Lower leg skin (tissue), 4 donors: ENCODE measurements at regions not wholly inside any gene's neighbourhood (a gene's known extent, or its start where the extent isn't known, plus 50 kb on each side); places are given as distances from the start of the nearest gene placed in this dataset.

Experiments
- DNase-seq, 2 donors: peaks; one replicate each; pipeline ENCODE4 v3.0.0-alpha.2; 2019; ENCODE audit warnings: low spot score in 2 of 2
- H3K4me3 ChIP-seq: fragments of 200-600 bp; sonication (generic); 2 replicates; pipeline ENCODE4 v1.5.1; 2017; ENCODE audit warnings: mild to moderate bottlenecking, low read depth; ENCODE audit not compliant: poor library complexity, severe bottlenecking
- CTCF ChIP-seq, 3 donors: fragments of 450-650 bp; IDR thresholded peaks; one replicate each; pipeline ENCODE4 v1.5.1; 2016; ENCODE audit warnings: antibody characterized with exemption in 3 of 3, mild to moderate bottlenecking in 3 of 3, moderate library complexity in 2 of 3
- POLR2A ChIP-seq, 2 donors: fragments of 450-650 bp; IDR thresholded peaks; one replicate each; pipeline ENCODE4 v1.6.1; 2016 to 2017; ENCODE audit warnings: antibody characterized with exemption in 2 of 2, mild to moderate bottlenecking in 1 of 2, moderate library complexity in 1 of 2
- WGBS, 2 donors: methylation state at CpG; one replicate each; pipeline ENCODE4 v1.1.5; 2018; 5-methylcytosine and 5-hydroxymethylcytosine counted together
- intact Hi-C: fragments of 100-400 bp; cut with DNase I; formaldehyde crosslinking; loops from one replicate; pipeline ENCODE4 v1.15.0; 2023; ENCODE audit warnings: low total_unique reads

- DNase-seq, result peak in 1 of 2 donors; percentile 48
- WGBS, 2 donors, result 89 to 91% methylated on average over 9 of the region's 9 CpGs
- H3K4me3 ChIP-seq, result no peak overlapping the region
- no peak for TF ChIP-seq POLR2A (IDR thresholded peaks at IDR 0.05)
- no peak for TF ChIP-seq CTCF (IDR thresholded peaks at IDR 0.05)
- intact Hi-C loops, result no loop called here
Observed at GRCh38 chr13:112179421-112179820, 112.5 kb downstream of the SOX1 start.

- DNase-seq, result peak in 1 of 2 donors; percentile 50
- 79 to 87% methylated on average over 12 of the region's 12 CpGs for WGBS, 2 donors
- TF ChIP-seq POLR2A (IDR thresholded peaks at IDR 0.05), result no peak
- no peak for TF ChIP-seq CTCF (IDR thresholded peaks at IDR 0.05)
- intact Hi-C loops, result no loop called here
- no peak overlapping the region for H3K4me3 ChIP-seq
Observed at GRCh38 chr13:112179995-112180394, 113.0 kb downstream of the SOX1 start.

GRCh38 chr13:112181336-112182067, 114.6 kb downstream of the SOX1 start:
- intact Hi-C loops, result no loop called here
- 58 to 64% methylated on average over 6 to 13 of the region's 13 CpGs for WGBS, 2 donors
- TF ChIP-seq CTCF (IDR thresholded peaks at IDR 0.05), result no peak
- TF ChIP-seq POLR2A (IDR thresholded peaks at IDR 0.05), result no peak
- H3K4me3 ChIP-seq, result no peak overlapping the region
- DNase-seq, result peak in 1 of 2 donors; percentile 58

GRCh38 chr13:112182251-112182650, 115.3 kb downstream of the SOX1 start:
- WGBS, 2 donors, result 69 to 72% methylated on average over 11 of the region's 11 CpGs
- peak in 1 of 2 donors; percentile 68 for DNase-seq
- TF ChIP-seq POLR2A (IDR thresholded peaks at IDR 0.05) (no peak), CTCF (IDR thresholded peaks at IDR 0.05) (no peak)
- no peak overlapping the region for H3K4me3 ChIP-seq
- intact Hi-C loops, result no loop called here

- intact Hi-C loops, result no loop called here
- WGBS, 2 donors, result 65 to 66% methylated on average over 24 of the region's 24 CpGs
- no peak for TF ChIP-seq POLR2A (IDR thresholded peaks at IDR 0.05)
- no peak for TF ChIP-seq CTCF (IDR thresholded peaks at IDR 0.05)
- DNase-seq, result peak in 1 of 2 donors; percentile 84
- no peak overlapping the region for H3K4me3 ChIP-seq
Observed at GRCh38 chr13:112182846-112183531, 116.0 kb downstream of the SOX1 start.
